ENCODE measurements at regions not wholly inside any gene's neighbourhood (a gene's known extent, or its start where the extent isn't known, plus 50 kb on each side); places are given as distances from the start of the nearest gene placed in this dataset.

DNA sequence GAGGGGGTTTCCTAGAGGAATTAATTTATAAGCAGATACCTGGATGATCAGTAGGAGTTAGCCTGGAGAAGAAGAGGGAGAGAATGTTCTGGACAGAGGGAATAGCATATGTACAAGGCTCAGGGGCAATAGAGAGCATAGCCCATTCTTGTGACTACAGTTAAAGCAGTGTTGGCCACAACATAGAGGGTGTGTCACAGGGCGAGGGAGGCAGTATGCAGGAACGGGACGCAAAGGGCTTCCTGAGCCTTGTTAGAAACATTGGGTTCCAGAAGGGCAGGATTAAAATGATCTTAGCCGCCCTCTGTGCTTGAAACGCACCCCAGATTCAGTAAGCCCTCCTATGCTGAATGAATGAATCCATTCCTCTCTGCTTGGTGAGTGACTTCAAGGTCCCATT, 142.2 kb upstream of the PWP1 start:
- DNase-seq (ENCODE audit: low read depth in 1 of 2, low spot score in 2 of 2) (no peak), FAIRE-seq (no peak)
- H4K20me1 ChIP-seq (replicated peaks in 1 of 2; ENCODE audit: control insufficient read depth in 1 of 2, insufficient read depth in 2 of 2, low read length in 2 of 2) = no peaks in the 10 kb centered on the region
- no peak overlapping the region for H3K56ac ChIP-seq (replicated peaks; ENCODE audit: insufficient read length, low read depth, low read length)
- no peak overlapping the region for H3K4ac ChIP-seq (replicated peaks; ENCODE audit: insufficient read length, low read depth, low read length)
- no peak overlapping the region for H3K27ac ChIP-seq (ENCODE audit: low read depth, low read length)
- no peak overlapping the region for H2AK5ac ChIP-seq (ENCODE audit: low read depth, low read length)
- H3K4me3 ChIP-seq (ENCODE audit: extremely low read depth in 1 of 4, insufficient read depth in 2 of 4, low read depth in 3 of 4, low read length in 4 of 4) = no peak overlapping the region
- no peaks in the 10 kb centered on the region for H3K23me2 ChIP-seq (ENCODE audit: low read depth, low read length)
- H2BK20ac ChIP-seq (ENCODE audit: low read length) = no peak overlapping the region
- H3K18ac ChIP-seq (ENCODE audit: extremely low read depth, low read length) = no peak overlapping the region
- no peak overlapping the region for H2BK5ac ChIP-seq (ENCODE audit: low read depth, low read length)
- no peaks in the 10 kb centered on the region for H3K4me1 ChIP-seq (replicated peaks in 1 of 4; ENCODE audit: control insufficient read depth in 3 of 4, insufficient read depth in 4 of 4, low read length in 3 of 4)
- H3K27me3 ChIP-seq (replicated peaks in 1 of 4; ENCODE audit: control insufficient read depth in 3 of 4, extremely low read depth in 1 of 4, insufficient read depth in 3 of 4, low read length in 3 of 4) = no peaks in the 10 kb centered on the region
- no peak overlapping the region for H3K9ac ChIP-seq (replicated peaks in 1 of 4; ENCODE audit: extremely low read depth in 1 of 4, low read depth in 3 of 4, low read length in 3 of 4)
- H4K8ac ChIP-seq (ENCODE audit: extremely low read depth, insufficient read depth, low read length) = no peak overlapping the region
- no peaks in the 10 kb centered on the region for H3K9me3 ChIP-seq (ENCODE audit: insufficient read depth in 2 of 2, low read depth in 1 of 2, low read length in 1 of 2)
- H3K23ac ChIP-seq (ENCODE audit: insufficient read length) = no peak overlapping the region
- no peak overlapping the region for H4K5ac ChIP-seq (ENCODE audit: insufficient read length, low read depth, low read length)
- H2BK15ac ChIP-seq (ENCODE audit: low read length) = 0 out of 2 replicates have a peak overlapping the region, but pooled peaks have one; percentile 46
- WGBS, 2 experiments (ENCODE audit: extremely low coverage in 1 of 2, insufficient coverage in 1 of 2, insufficient read length in 1 of 2, insufficient replicate concordance in 2 of 2, low coverage in 1 of 2, low lambda C conversion rate in 2 of 2, missing lambda C conversion rate in 1 of 2) = 93% methylated on average over 5 of the region's 5 CpGs; no CpG with 5 or more reads in 1 of the 2 experiments
- ChIA-PET POLR2A (ENCODE audit: partially characterized antibody) (no interaction called here), CTCF (ENCODE audit: partially characterized antibody) (no interaction called here)
- H2AFZ ChIP-seq (ENCODE audit: low read length) = no peak overlapping the region
- no peak overlapping the region for H2BK120ac ChIP-seq (replicated peaks; ENCODE audit: low read depth, low read length)
- H4K91ac ChIP-seq (replicated peaks; ENCODE audit: insufficient read length, low read length) = no peak overlapping the region
- no peaks in the 10 kb centered on the region for H3K79me1 ChIP-seq (ENCODE audit: low read depth, low read length)
- H3K36me3 ChIP-seq (ENCODE audit: control insufficient read depth in 2 of 4, insufficient read depth in 4 of 4, low read length in 3 of 4) = no peaks in the 10 kb centered on the region
- no peak overlapping the region for H2BK12ac ChIP-seq (ENCODE audit: low read depth, low read length)
- no peaks in the 10 kb centered on the region for H3K79me2 ChIP-seq (ENCODE audit: control insufficient read depth in 1 of 2, insufficient read depth in 2 of 2, low read length in 2 of 2)
- H3K4me2 ChIP-seq (ENCODE audit: insufficient read depth in 1 of 2, low read depth in 2 of 2, low read length in 2 of 2) = no peak overlapping the region
- TF ChIP-seq SIRT6 (IDR thresholded peaks at IDR 0.05; ENCODE audit: low read length) (no peak), TAF1 (IDR thresholded peaks at IDR 0.05; ENCODE audit: low read depth, low read length) (no peak), GTF2F1 (IDR thresholded peaks at IDR 0.05; ENCODE audit: borderline replicate concordance, low read depth, low read length) (no peak), SP2 (IDR thresholded peaks at IDR 0.05; ENCODE audit: low read length) (no peak)
- no peak overlapping the region for H3K14ac ChIP-seq (ENCODE audit: insufficient read length)

All from H1 (cell line).